Activated effector memory CD4-positive, alpha-beta T cell treated with anti-CD3 and anti-CD28 coated beads, Interleukin-2, amount 50 U/mL, for 16 hours (primary cell): ENCODE measurements at regions not wholly inside any gene's neighbourhood (a gene's known extent, or its start where the extent isn't known, plus 50 kb on each side); places are given as distances from the start of the nearest gene placed in this dataset.

Source experiments
- DNase-seq: peaks from one replicate; pipeline ENCODE4 v3.0.0-alpha.2; 2020

DNA sequence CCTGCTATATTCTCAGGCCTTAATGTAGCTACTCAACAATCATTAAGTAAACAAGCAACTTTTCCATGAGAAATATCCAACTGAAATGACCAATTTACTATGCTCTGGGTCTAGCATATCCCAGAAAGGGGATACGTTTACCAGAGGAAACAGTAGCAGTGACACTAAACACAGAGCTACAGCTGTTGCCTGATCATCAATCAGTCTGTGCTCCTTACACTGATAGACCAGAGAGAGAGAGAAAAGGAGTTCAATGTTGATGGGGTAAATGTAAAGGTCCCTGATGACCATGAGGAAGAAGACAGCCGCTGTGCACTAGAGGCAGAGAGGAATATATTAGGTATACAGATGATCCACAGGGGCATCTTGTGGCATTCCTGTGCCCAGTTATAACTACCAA is 397.2 kb upstream of the USP15 start:
- no peak for DNase-seq

DNA sequence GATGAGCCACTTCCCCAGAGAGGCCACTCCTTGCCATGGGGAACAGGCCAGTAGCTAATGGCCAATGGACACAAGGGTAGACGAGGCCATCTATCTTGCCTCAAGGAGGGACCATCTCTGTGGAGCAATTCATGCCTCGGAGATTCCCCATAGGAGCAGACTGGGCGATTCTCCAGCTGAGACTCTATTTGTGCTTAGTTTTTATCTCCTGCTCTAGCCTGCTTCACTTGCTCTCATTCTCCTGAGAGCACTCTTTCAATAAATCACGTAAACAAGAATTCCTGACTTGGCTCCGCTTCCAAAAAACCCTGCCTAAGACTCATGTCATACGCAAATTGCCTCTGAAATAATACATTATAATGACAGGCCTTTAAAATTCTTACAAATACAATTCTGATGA is 396.4 kb upstream of the USP15 start:
- no peak for DNase-seq

DNA sequence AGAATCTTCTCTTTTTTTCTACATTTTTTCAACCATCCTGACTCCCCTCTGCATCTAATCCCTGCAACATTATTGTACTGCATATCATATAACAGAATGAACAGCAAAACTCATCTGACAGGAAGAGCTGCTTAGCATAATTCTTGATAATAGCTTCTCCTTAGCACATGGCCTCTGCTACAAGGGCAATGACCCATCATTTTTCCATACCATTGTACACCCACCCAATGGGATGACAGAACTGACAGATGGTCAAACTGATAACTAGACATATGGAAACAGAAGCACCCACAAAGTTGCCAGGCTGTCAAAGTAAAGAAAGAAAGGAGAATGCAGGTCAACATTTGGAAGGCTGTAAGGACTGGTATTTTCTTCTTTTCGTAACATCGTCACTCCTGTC is 390.4 kb upstream of the USP15 start:
- no peak for DNase-seq

- DNase-seq, result no peak
Observed at GRCh38 chr12:61870658-61871484, 389.3 kb upstream of the USP15 start.

DNA sequence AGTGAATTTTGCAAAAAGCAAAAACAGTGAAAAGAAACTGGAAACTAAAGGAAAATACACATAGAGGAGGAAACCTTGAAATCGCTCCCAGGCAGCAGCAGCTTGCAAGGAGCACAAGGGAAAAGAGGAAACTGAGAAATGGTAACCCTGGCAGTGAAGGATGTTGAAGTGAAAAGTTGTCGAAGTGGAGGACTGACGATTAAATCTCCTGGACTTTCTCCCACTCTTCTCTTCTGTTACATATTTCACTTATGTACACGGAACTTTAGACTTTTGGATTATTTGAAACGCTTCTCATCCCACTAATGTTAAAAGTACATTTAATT is 388.8 kb upstream of the USP15 start:
- no peak for DNase-seq

GRCh38 chr12:61879229-61879628 is 381.0 kb upstream of the USP15 start:
- DNase-seq, result no peak

DNA sequence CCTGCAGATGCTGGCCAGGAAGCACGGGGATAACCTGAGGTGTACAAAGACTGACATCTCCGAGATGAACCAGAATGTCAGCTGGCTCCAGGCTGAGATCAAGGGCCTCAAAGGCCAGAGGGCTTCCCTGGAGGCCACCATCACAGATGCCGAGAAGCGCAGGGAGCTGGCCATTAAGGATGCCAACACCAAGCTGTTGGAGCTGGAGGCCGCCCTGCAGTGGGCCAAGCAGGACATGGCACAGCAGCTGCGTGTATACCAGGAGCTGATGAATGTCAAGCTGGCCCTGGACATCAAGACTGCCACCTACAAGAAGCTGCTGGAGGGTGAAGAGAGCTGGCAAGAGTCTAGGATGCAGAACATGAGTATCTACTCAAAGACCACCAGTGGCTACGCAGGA is 380.0 kb upstream of the USP15 start:
- DNase-seq, result no peak

GRCh38 chr12:61891632-61892031 is 368.6 kb upstream of the USP15 start:
- DNase-seq, result no peak

GRCh38 chr12:61894168-61894567 is 366.0 kb upstream of the USP15 start:
- DNase-seq, result no peak

DNA sequence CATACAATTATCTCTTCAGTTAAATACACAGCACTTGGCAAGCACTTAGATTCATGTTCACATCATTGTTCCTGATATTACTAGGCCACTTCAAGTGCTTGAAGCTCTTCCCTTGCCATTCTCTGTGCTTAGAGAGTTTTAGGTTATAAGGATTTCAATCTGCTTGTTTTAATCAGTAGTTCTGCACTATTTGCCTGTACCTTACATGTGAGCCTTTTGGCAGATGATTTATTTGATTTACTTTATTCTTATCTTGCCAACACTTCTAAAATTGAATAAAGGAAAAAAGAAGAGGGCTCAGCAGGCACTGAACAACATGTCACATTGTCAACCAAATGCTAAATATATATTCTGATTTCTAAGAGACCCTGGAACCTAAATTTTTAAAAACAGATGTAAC is 363.8 kb upstream of the USP15 start:
- no peak for DNase-seq

DNA sequence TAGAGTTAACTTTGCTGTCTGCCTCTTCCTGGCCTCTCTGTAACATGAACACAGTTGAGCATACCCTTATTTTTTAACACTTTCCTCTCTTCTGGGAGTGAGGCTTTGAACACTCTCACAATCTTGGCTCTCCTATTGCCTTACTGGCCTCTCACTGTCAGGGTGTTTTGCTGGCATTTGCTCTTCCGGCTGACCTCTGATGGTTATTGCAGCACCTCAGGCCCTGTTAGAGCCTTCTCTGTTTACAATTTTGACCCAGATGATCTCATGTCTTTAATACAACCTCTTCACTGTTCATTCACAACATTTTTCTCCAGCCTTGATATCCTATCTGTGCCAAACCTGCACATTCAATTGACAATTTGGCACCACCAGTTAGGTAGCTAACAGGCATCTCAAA is 357.8 kb upstream of the USP15 start:
- DNase-seq, result no peak

- no peak for DNase-seq
Observed at GRCh38 chr12:61911113-61911512, 349.1 kb upstream of the USP15 start.

- DNase-seq, result no peak
Observed at GRCh38 chr12:61915420-61915819, 344.8 kb upstream of the USP15 start.

DNA sequence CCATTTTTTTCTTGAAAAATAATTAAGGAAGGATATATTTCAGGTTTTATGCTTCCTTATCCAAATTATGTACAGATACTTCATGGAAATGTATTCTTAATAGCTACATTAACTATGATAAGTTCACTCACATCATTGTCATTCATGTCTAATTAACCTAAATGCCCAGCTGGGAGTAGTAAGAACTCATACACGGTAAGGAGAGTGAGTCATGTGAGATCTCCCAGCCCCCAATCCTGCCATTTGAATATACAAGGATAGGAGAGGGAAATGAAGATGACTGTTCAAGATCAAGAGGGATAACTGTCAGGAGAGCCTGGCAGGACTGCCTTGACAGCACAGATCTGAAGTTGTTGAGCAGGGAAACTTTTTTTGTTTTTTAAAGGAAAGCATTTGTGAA is 343.4 kb upstream of the USP15 start:
- DNase-seq, result no peak

- DNase-seq, result no peak
Observed at GRCh38 chr12:61919686-61920085, 340.5 kb upstream of the USP15 start.

DNA sequence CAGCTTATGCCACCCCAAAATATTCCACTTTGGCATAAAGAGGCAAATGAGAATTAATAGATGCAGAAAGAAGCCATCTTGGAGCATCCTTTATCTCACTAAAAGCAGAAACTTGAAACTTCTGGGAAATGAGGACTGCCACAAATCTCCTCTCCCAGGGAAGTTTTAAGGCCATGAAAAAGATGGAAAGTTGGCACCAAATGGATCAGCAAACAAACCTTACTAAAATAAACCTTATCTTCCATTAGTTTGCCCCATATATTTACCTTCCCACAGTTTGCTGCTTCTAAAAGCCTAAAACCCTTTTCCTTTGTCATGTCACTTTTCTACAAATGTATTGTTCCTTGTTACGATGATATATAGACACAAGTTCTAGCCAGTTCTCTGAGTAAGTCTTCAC is 340.0 kb upstream of the USP15 start:
- no peak for DNase-seq

GRCh38 chr12:61923152-61923551 is 337.1 kb upstream of the USP15 start:
- DNase-seq, result no peak

DNA sequence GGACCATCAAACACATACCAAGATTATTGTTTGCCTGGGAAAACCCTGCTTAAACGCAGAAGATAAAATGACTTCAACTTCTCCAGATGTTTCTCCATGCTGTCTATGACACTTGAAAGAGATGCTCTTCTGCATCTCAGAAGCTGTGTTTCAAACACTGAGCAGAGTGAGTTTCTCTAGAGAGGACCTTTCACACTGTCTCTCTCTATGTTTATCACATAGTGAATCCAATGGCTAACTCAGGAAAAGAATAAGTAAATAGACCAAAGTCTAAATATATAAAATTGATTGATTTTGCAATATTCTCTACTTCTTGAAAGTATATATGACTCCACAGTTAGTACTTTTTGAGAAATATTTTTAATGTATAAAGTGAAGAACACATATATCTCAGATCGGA is 325.6 kb upstream of the USP15 start:
- no peak for DNase-seq

GRCh38 chr12:61939977-61940376 is 320.2 kb upstream of the USP15 start:
- no peak for DNase-seq

DNA sequence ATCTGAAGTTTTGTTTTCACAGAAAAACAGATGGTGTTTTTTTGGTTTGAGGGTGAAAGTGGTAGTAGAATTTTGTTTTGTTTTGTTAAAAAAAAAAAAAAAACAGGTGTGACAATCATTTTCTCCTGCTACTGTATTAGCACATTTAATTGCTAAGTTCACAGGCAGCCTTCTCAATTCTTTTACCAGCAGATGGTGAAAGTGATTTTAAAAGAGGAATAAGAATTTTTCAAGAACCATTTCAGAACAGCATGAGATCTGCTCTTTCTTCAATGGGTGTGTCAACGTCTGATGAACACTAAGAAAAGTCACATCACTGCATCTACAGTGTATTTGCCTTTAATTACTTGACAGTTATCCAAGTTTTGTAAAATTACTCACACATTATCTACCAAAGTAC is 303.7 kb upstream of the USP15 start:
- DNase-seq, result no peak

DNA sequence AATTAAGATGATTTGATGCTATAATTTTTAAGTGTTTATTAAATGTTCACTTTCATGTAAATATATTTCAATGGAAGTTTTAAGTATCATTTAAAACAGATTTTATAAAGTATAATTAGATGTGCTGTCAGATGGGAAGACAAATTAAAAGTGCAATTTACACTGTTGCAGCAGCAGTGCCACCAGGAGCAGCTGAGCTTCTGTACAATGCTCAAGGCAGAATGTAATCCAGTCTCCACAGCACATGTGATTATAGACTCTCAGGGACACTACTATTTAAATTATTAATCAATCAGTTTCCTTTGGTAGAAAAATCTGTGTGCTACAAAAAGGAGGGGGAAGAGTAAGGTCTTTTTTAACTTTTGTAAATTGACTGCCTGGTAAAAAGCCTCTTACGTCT is 285.7 kb upstream of the USP15 start:
- no peak for DNase-seq

DNA sequence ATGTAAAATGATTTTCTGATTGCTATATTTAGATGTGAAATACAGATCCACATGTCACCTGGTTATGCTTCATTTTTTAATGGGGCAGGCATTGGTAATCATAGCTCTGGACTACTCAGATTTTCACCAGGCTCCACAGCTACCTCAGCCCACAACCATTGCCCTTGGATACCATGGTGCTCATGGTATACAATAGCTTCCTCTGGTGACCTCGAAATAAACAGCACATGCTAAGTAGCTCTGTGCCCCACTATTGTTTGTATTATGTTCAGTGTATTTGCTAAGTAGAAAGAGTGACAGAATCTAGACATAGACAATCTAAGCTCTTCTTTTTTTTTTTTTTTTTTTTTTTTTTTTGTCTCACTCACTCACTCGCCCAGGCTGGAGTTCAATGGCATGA is 274.4 kb upstream of the USP15 start:
- no peak for DNase-seq

GRCh38 chr12:61987173-61987572 is 273.0 kb upstream of the USP15 start:
- no peak for DNase-seq

GRCh38 chr12:61991661-61992060 is 268.5 kb upstream of the USP15 start:
- DNase-seq, result no peak

DNA sequence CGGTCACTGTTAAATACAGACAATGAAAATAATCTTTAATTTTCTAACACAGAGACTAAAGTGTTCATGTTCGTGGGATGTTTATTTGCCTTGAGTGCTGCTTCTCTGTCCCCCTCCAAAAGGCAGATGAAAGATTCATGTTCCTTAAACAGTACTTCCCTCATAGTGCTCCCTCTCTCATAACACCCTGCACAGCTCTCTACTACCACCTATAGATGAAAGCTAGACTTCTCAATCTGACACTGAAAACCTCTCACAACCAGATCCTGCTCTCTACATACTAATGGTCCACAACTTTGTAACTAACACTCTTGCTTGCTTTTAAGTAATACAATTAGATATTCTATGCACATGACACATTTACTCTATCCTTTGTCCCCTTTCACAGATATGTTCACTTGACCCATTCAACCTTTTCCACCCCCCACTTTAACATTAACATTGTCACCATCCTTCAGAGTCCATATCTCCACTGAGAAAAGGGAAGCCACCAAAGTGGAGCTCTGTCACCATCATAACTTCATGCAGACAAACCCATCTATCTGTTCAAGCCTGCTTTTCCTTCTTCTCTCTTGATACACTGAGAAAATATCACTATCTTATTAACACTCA is 266.4 kb upstream of the USP15 start:
- DNase-seq, result no peak
